ENCODE measurements at regions not wholly inside any gene's neighbourhood (a gene's known extent, or its start where the extent isn't known, plus 50 kb on each side); places are given as distances from the start of the nearest gene placed in this dataset.
A peak's percentile ranks its signal among the peaks of the same experiment; 100 is the strongest.
"Not testable (repeated sequence)": the region's sequence is repeated elsewhere in the genome, so short reads cannot be mapped to it uniquely, and the experiment has no call there.

DNA sequence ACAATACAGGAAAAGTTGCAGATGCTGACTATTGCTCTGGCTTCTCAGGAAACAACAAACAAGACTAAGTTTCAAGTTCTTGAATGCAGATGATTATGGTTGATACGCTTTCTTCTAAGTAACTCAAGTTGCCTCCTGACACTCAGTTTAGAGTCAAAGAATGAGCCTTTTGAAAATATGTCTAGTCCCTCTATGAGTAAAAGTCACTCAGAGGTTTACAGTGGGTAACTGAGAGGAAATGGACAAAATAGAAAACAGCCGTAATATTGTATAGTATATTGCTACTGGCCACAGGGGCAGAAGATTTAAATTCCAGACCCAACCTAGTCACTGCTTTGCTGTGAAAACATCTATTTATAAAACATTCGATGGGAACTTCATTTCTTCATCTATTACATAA lies 280.0 kb upstream of the ID4 start:
- DNase-seq (no peak), ATAC-seq (ENCODE audit: poor library complexity) (no peak)
- intact Hi-C loops (cut with DNase I) = no loop called here

DNA sequence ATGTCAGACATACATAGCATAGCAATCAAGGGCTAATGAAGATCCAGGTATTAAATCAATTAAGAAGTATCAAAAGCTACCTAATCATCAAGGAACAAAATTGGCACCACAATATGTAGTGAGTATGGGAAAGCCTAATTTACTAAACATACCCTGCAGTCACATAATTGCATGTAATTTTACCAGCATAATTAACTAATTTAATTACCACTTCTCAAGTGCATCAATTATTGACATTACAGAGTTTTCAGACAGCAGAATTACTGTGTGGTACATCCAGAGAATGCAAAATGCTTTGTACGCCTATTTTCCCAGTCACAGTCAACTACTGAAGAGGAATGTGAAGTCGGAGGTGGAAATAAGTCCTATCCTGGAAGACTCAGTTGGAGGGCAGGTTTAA lies 279.0 kb upstream of the ID4 start:
- intact Hi-C loops (cut with DNase I) = no loop called here
- ATAC-seq (ENCODE audit: poor library complexity) (no peak), DNase-seq (no peak)

- intact Hi-C loops (cut with DNase I) = no loop called here
- DNase-seq = no peak
- no peak for ATAC-seq (ENCODE audit: poor library complexity)
Observed at GRCh38 chr6:19558934-19559333, 278.2 kb upstream of the ID4 start.

GRCh38 chr6:19562468-19562867 lies 274.7 kb upstream of the ID4 start:
- ATAC-seq (ENCODE audit: poor library complexity) (no peak), DNase-seq (no peak)
- intact Hi-C loops (cut with DNase I) = no loop called here

DNA sequence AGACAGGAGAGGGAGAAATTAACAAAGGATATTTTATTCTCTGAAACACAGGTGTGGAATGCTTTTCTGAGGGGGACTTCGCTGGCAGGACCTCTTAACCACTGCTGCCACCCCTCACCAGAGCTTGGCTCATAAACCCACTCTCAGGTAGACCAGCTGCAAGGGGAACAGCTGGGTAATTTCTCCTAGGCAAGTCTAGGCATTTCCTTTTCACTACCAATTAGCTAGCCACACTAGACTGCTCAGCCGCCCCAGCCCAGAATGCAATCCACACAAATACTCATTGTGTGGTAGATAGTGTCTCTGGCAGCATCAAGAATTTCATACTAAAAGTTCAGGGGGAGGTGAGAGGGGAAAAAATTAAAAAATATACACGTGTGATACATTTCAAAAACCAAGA lies 267.6 kb upstream of the ID4 start:
- intact Hi-C loops (cut with DNase I) = no loop called here

GRCh38 chr6:19571176-19571575 lies 266.0 kb upstream of the ID4 start:
- intact Hi-C loops (cut with DNase I) = no loop called here
- ATAC-seq (ENCODE audit: poor library complexity) = no peak

More for the DNA sequence above, 267.6 kb upstream of the ID4 start:
- ATAC-seq (ENCODE audit: poor library complexity) = no peak
- no peak for DNase-seq

DNA sequence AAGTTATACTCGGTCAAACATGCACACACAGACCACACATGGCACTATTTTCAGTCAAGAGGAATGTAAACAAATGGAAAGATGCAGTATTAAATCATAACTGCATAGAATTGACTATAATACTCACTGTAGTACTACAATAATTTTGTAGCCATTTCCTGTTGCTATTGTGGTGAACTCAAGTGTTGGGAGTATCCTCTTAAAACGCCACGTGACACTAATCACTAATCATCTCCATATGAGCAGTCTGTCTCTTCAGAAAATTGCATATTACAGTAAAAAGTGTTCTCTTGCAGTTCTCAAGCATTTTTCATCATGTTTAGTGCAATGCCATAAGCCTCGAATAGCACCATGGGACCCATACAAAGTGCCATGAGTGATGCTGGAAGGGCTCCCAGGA lies 258.7 kb upstream of the ID4 start:
- ATAC-seq (ENCODE audit: poor library complexity) (no peak), DNase-seq (no peak)
- intact Hi-C loops (cut with DNase I) = no loop called here

More at GRCh38 chr6:19571176-19571575, 266.0 kb upstream of the ID4 start:
- DNase-seq = no peak

GRCh38 chr6:19584207-19584606 lies 253.0 kb upstream of the ID4 start:
- ATAC-seq (ENCODE audit: poor library complexity); intact Hi-C loops (cut with DNase I); DNase-seq: not testable (repeated sequence)

- ATAC-seq (ENCODE audit: poor library complexity) = no peak
- intact Hi-C loops (cut with DNase I) = no loop called here
- no peak for DNase-seq
Observed at GRCh38 chr6:19587238-19587942, 249.8 kb upstream of the ID4 start.

DNA sequence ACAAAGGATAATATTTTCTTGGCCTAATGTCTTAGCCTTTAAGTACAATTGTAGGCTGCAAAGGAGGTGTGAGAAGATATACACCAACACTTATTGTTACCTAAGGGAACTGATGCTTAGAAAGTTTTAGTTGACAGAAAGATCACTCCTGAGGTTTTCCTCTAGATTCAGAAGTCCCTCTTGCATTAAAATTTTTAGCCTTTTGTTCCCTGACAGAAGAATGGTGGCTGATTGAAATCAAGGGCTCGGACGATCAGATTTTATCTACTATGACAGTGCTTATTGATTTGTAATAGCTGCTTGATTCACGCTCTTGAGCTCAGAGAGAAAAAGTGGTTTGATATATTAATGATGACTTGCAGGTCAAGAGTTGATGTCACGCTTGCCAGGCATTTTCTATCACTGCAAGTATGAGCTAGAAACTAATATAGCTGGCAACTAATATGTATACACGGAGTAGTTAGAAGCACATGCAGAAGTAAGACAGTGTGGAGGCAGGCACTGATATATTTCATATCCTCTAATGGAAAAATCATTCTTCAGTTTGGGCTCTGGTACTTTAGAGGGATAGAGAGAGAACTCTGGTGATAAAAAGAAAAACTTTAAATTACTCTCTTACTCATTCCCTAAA lies 246.6 kb upstream of the ID4 start:
- DNase-seq = no peak
- intact Hi-C loops (cut with DNase I) = no loop called here
- no peak for ATAC-seq (ENCODE audit: poor library complexity)

DNA sequence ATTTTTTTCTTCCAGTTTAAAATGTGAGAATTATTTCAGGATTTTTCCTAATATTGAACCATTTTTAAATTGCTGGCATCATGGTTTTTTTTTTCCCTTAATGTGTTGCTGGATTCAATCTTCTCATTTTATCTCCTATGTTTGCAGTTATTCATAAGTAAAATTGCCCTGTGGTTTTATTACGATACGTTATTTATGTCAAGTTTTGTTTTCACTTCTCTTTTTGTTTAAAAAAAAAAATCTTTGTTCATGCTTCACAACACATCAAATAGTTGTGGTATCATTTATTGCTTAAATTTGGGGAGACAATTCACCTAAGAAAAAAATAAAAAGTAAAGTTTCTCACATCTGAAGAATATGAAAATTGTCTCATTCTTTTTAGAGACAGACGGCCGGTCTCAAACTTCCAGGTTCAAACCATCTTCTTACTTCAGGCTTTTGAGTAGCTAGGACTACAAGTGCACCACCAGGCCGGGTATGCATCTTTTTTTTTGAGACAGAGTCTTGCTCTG lies 239.3 kb upstream of the ID4 start:
- ATAC-seq (ENCODE audit: poor library complexity) = no peak
- intact Hi-C loops (cut with DNase I) = no loop called here

DNA sequence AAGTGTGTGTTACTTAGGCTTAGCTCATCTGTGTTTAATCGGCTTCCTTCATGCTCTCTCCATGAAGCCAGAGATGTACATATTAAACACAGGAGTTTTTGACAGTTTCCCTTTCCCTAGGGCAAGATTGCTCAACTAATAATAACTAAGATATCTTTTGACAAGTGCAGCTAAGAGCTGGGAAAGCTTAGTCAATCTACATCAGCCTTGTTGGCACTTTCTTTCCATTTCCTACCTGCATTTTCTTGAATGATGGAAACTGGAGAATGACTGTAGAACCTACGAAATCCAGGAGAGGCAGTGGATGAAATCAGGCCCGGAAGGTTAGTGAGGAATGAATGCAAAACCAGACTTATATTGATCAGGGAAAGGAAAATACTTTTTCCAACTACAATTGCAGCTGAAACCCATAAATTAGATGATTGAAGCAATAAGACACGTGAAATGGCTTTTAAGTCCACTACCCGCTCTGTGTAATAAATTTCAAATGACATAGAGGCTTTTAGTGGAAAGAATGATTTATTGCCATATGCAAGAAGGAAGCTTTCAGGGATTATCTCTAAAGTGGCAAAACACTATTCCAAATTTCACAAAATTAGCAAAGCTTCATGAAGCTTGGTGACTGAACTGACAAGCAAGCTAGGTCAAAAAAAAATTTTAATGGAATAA lies 237.2 kb upstream of the ID4 start:
- DNase-seq (no peak), ATAC-seq (ENCODE audit: poor library complexity) (no peak)
- intact Hi-C loops (cut with DNase I) = no loop called here

More for the DNA sequence above, 239.3 kb upstream of the ID4 start:
- no peak for DNase-seq

- DNase-seq = no peak
- intact Hi-C loops (cut with DNase I) = no loop called here
- no peak for ATAC-seq (ENCODE audit: poor library complexity)
Observed at GRCh38 chr6:19602434-19603013, 234.6 kb upstream of the ID4 start.

- DNase-seq (peak; percentile 50), ATAC-seq (ENCODE audit: poor library complexity) (peak; percentile 22)
- intact Hi-C loops (cut with DNase I) = no loop called here
Observed at GRCh38 chr6:19603721-19604120, 233.4 kb upstream of the ID4 start.

DNA sequence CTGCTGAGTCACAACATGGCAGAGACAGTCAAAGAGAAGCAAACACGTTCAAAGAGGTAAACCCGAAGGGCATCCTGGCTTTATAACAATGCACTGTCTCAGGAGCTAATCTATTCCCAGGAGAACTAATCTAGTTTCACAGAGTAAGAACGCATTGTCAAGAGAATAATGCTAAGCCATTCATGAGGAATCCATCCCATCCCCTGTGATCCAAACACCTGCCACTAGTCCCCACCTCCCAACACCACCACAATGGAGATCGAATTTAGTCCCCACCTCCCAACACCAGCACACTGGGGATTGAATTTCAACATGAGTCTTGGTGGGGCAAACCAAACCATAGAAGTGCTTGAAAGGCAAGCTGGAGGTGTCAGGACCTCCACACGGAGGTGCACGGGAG lies 231.5 kb upstream of the ID4 start:
- intact Hi-C loops (cut with DNase I) = no loop called here
- ATAC-seq (ENCODE audit: poor library complexity) (no peak), DNase-seq (no peak)

GRCh38 chr6:19608546-19608945 lies 228.6 kb upstream of the ID4 start:
- intact Hi-C loops (cut with DNase I) = no loop called here
- DNase-seq (no peak), ATAC-seq (ENCODE audit: poor library complexity) (no peak)

- intact Hi-C loops (cut with DNase I) = no loop called here
- ATAC-seq (ENCODE audit: poor library complexity) = no peak
- no peak for DNase-seq
Observed at GRCh38 chr6:19609972-19610641, 227.1 kb upstream of the ID4 start.

GRCh38 chr6:19612672-19613466 lies 224.3 kb upstream of the ID4 start:
- intact Hi-C loops (cut with DNase I); ATAC-seq (ENCODE audit: poor library complexity); DNase-seq: not testable (repeated sequence)
